WTC11 (cell line): ENCODE measurements at regions not wholly inside any gene's neighbourhood (a gene's known extent, or its start where the extent isn't known, plus 50 kb on each side); places are given as distances from the start of the nearest gene placed in this dataset.

Source experiments
- ATAC-seq: fragments of 200-7000 bp; cut with Tn5 transposase; 2 replicates; pipeline ENCODE4 v1.10.0; 2021; ENCODE audit warnings: mild to moderate bottlenecking, moderate library complexity
- CTCF ChIA-PET: fragments of 300-600 bp; sonication (Branson Sonifier 250); formaldehyde crosslinking; loops from one replicate; lab custom pipeline; 2021; ENCODE audit warnings: antibody characterized with exemption; lab: Charles Lee
- POLR2A ChIA-PET: fragments of 350-600 bp; sonication (Branson Sonifier 250); formaldehyde crosslinking; loops from one replicate; lab custom pipeline; 2021; ENCODE audit warnings: antibody characterized with exemption; lab: Charles Lee
- DNase-seq: peaks from one replicate; pipeline ENCODE4 v3.0.0; 2021; ENCODE audit warnings: low spot score
- H3K27ac Mint-ChIP-seq: 2 replicates; pipeline ENCODE4 v1.8.0; 2021; ENCODE audit warnings: mixed read lengths
- H3K27me3 Mint-ChIP-seq: 2 replicates; pipeline ENCODE4 v1.8.0; 2021; ENCODE audit warnings: low read depth, mild to moderate bottlenecking, moderate library complexity, mixed read lengths
- H3K36me3 Mint-ChIP-seq: 2 replicates; pipeline ENCODE4 v1.8.0; 2021; ENCODE audit warnings: mixed read lengths
- H3K4me1 Mint-ChIP-seq: 2 replicates; pipeline ENCODE4 v1.8.0; 2022; ENCODE audit warnings: mixed read lengths
- H3K4me3 Mint-ChIP-seq: 2 replicates; pipeline ENCODE4 v1.8.0; 2021; ENCODE audit warnings: mild to moderate bottlenecking, moderate library complexity, mixed read lengths
- H3K9me3 Mint-ChIP-seq: 2 replicates; pipeline ENCODE4 v1.8.0; 2021; ENCODE audit warnings: mixed read lengths
- AR ChIP-seq: fragments of 250-450 bp; sonication (Bioruptor Pico); IDR thresholded peaks from 2 replicates; pipeline ENCODE4 v1.9.0; 2021; ENCODE audit warnings: mild to moderate bottlenecking
- ATF2 ChIP-seq: sonication (generic); formaldehyde crosslinking; IDR thresholded peaks from 2 replicates; pipeline ENCODE4 v1.8.1; 2022; ENCODE audit warnings: low read depth, missing genetic modification reagents, borderline replicate concordance
- CDX4 ChIP-seq: fragments of 250-450 bp; sonication (Bioruptor Pico); IDR thresholded peaks from 2 replicates; pipeline ENCODE4 v1.9.0; 2021; ENCODE audit warnings: moderate library complexity, mild to moderate bottlenecking, inconsistent platforms, borderline replicate concordance
- ELF4 ChIP-seq: sonication (generic); formaldehyde crosslinking; IDR thresholded peaks from 2 replicates; pipeline ENCODE4 v1.8.1; 2022; ENCODE audit warnings: low read depth, mild to moderate bottlenecking, moderate library complexity, missing genetic modification reagents
- FOXK1 ChIP-seq: sonication (generic); formaldehyde crosslinking; IDR thresholded peaks from 2 replicates; pipeline ENCODE4 v1.8.0; 2022; ENCODE audit warnings: mild to moderate bottlenecking, moderate library complexity, missing genetic modification reagents
- GRHL2 ChIP-seq: fragments of 250-450 bp; sonication (Bioruptor Pico); IDR thresholded peaks from 2 replicates; pipeline ENCODE4 v1.8.0; 2022; ENCODE audit warnings: mild to moderate bottlenecking, moderate library complexity; ENCODE audit not compliant: insufficient replicate concordance, severe bottlenecking
- GTF2I ChIP-seq: fragments of 250-450 bp; sonication (Bioruptor Pico); conservative IDR thresholded peaks from 2 replicates; pipeline ENCODE4 v1.4.0; 2021; ENCODE audit warnings: mild to moderate bottlenecking
- JAZF1 ChIP-seq: fragments of 250-450 bp; sonication (Bioruptor Pico); IDR thresholded peaks from 2 replicates; pipeline ENCODE4 v1.9.0; 2021; ENCODE audit warnings: moderate library complexity, mild to moderate bottlenecking, inconsistent platforms
- KAT7 ChIP-seq: sonication (generic); formaldehyde crosslinking; IDR thresholded peaks from 2 replicates; pipeline ENCODE4 v1.8.1; 2023; ENCODE audit warnings: missing genetic modification reagents, mild to moderate bottlenecking, borderline replicate concordance
- MYBL2 ChIP-seq: sonication (generic); formaldehyde crosslinking; IDR thresholded peaks from 2 replicates; pipeline ENCODE4 v1.8.1; 2023; ENCODE audit warnings: mild to moderate bottlenecking, moderate library complexity, missing genetic modification reagents
- NFATC4 ChIP-seq: fragments of 250-450 bp; sonication (Bioruptor Pico); IDR thresholded peaks from 2 replicates; pipeline ENCODE4 v1.9.0; 2021; ENCODE audit warnings: mild to moderate bottlenecking
- NFE2L1 ChIP-seq: sonication (generic); formaldehyde crosslinking; IDR thresholded peaks from 2 replicates; pipeline ENCODE4 v1.8.1; 2023; ENCODE audit warnings: missing genetic modification reagents
- NR2C2 ChIP-seq: sonication (generic); formaldehyde crosslinking; IDR thresholded peaks from 2 replicates; pipeline ENCODE4 v1.8.0; 2022; ENCODE audit warnings: mild to moderate bottlenecking, missing genetic modification reagents
- OVOL2 ChIP-seq: fragments of 250-450 bp; sonication (Bioruptor Pico); IDR thresholded peaks from 2 replicates; pipeline ENCODE4 v1.9.0; 2021; ENCODE audit warnings: mild to moderate bottlenecking, borderline replicate concordance
- RELA ChIP-seq: sonication (generic); formaldehyde crosslinking; IDR thresholded peaks from 2 replicates; pipeline ENCODE4 v1.8.1; 2022; ENCODE audit warnings: missing genetic modification reagents, mild to moderate bottlenecking, borderline replicate concordance
- RORB ChIP-seq: fragments of 250-450 bp; sonication (Bioruptor Pico); IDR thresholded peaks from 2 replicates; pipeline ENCODE4 v1.9.0; 2021; ENCODE audit warnings: mild to moderate bottlenecking
- SMAD3 ChIP-seq: sonication (generic); formaldehyde crosslinking; IDR thresholded peaks from 2 replicates; pipeline ENCODE4 v1.8.0; 2022; ENCODE audit warnings: missing genetic modification reagents, mild to moderate bottlenecking, borderline replicate concordance
- TP53 ChIP-seq: sonication (generic); formaldehyde crosslinking; IDR thresholded peaks from 2 replicates; pipeline ENCODE4 v1.8.1; 2023; ENCODE audit warnings: mild to moderate bottlenecking, missing genetic modification reagents
- ZMAT4 ChIP-seq: fragments of 250-450 bp; sonication (Bioruptor Pico); IDR thresholded peaks from 2 replicates; pipeline ENCODE4 v1.9.0; 2021; ENCODE audit warnings: mild to moderate bottlenecking
- ZNF232 ChIP-seq: sonication (generic); formaldehyde crosslinking; IDR thresholded peaks from 2 replicates; pipeline ENCODE4 v1.8.0; 2022; ENCODE audit warnings: mild to moderate bottlenecking, missing genetic modification reagents
- ZNF281 ChIP-seq: sonication (generic); formaldehyde crosslinking; IDR thresholded peaks from 2 replicates; pipeline ENCODE4 v1.8.0; 2023; ENCODE audit warnings: mild to moderate bottlenecking, missing genetic modification reagents
- ZNF396 ChIP-seq: fragments of 250-450 bp; sonication (Bioruptor Pico); IDR thresholded peaks from 2 replicates; pipeline ENCODE4 v1.8.0; 2021; ENCODE audit warnings: mild to moderate bottlenecking, moderate library complexity, borderline replicate concordance
- ZNF423 ChIP-seq: fragments of 250-450 bp; sonication (Bioruptor Pico); IDR thresholded peaks from 2 replicates; pipeline ENCODE4 v2.1.2; 2022; ENCODE audit warnings: mild to moderate bottlenecking, moderate library complexity
- ZNF425 ChIP-seq: fragments of 250-450 bp; sonication (Bioruptor Pico); conservative IDR thresholded peaks from 2 replicates; pipeline ENCODE4 v1.9.0; 2021; ENCODE audit warnings: mild to moderate bottlenecking

- Mint-ChIP-seq H3K27ac (no peak overlapping the region), H3K4me3 (no peak overlapping the region), H3K36me3 (peaks cover 8% of the 10 kb centered on the region; the same call in 1 of the 2 replicates), H3K9me3 (peaks cover 33% of the 10 kb centered on the region), H3K4me1 (no peaks in the 10 kb centered on the region), H3K27me3 (no peaks in the 10 kb centered on the region)
- CTCF ChIA-PET, result no interaction called here
- no peak for DNase-seq
- no peak for ATAC-seq
- TF ChIP-seq ATF2 (CRISPR knock-in tag) (no peak), ZNF232 (CRISPR knock-in tag) (no peak), ZNF425 (no peak), CDX4 (CRISPR knock-in tag) (no peak), NFE2L1 (CRISPR knock-in tag) (no peak)
- POLR2A ChIA-PET, result no interaction called here
Observed at GRCh38 chr6:66057034-66057433, 350.0 kb upstream of the EYS start.

- no peak for DNase-seq
- no peak for TF ChIP-seq RORB
- TF ChIP-seq NFE2L1 (CRISPR knock-in tag), result no peak
- no peak for TF ChIP-seq ZMAT4
- TF ChIP-seq MYBL2 (CRISPR knock-in tag), result no peak
- no peak for TF ChIP-seq ELF4
- Mint-ChIP-seq H3K36me3 (peaks cover 13% of the 10 kb centered on the region; the same call in 1 of the 2 replicates), H3K4me3 (no peak overlapping the region), H3K4me1 (peaks cover 5% of the 10 kb centered on the region), H3K27me3 (no peaks in the 10 kb centered on the region), H3K9me3 (peaks cover 36% of the 10 kb centered on the region), H3K27ac (no peak overlapping the region)
- POLR2A ChIA-PET, result no interaction called here
- CTCF ChIA-PET, result no interaction called here
- ATAC-seq, result no peak
Observed at GRCh38 chr6:66054967-66055366, 347.9 kb upstream of the EYS start.

GRCh38 chr6:66051812-66052211 lies 344.8 kb upstream of the EYS start:
- ChIA-PET POLR2A (no interaction called here), CTCF (no interaction called here)
- Mint-ChIP-seq H3K36me3 (peaks cover 12% of the 10 kb centered on the region; the same call in 1 of the 2 replicates), H3K4me3 (no peak overlapping the region), H3K9me3 (peaks cover 39% of the 10 kb centered on the region), H3K4me1 (peaks cover 5% of the 10 kb centered on the region), H3K27ac (no peak overlapping the region), H3K27me3 (no peaks in the 10 kb centered on the region)
- ATAC-seq (no peak), DNase-seq (no peak)
- TF ChIP-seq ZNF396 (no peak), RELA (CRISPR knock-in tag) (no peak), GTF2I (no peak), NR2C2 (CRISPR knock-in tag) (no peak), GRHL2 (no peak), AR (CRISPR knock-in tag) (no peak), SMAD3 (no peak), ZNF423 (CRISPR knock-in tag) (no peak), JAZF1 (no peak), NFATC4 (no peak), OVOL2 (CRISPR knock-in tag) (no peak), FOXK1 (CRISPR knock-in tag) (no peak), RORB (no peak), ZNF281 (CRISPR knock-in tag) (no peak), TP53 (no peak), KAT7 (CRISPR knock-in tag) (no peak)
